PFSK-1 (cell line): ENCODE measurements at regions not wholly inside any gene's neighbourhood (a gene's known extent, or its start where the extent isn't known, plus 50 kb on each side); places are given as distances from the start of the nearest gene placed in this dataset.

Experiments
- FOXP2 ChIP-seq: optimal IDR thresholded peaks from 2 replicates; pipeline ENCODE3; 2011; ENCODE audit warnings: borderline replicate concordance, control low read depth, inconsistent platforms; ENCODE audit not compliant: insufficient read depth; ENCODE audit errors: extremely low read length, extremely low read depth
- TAF1 ChIP-seq: IDR thresholded peaks from 2 replicates; pipeline ENCODE4 v1.6.1; 2012; ENCODE audit warnings: low read length, control low read depth, borderline replicate concordance; ENCODE audit not compliant: insufficient read depth
- TF ChIP-seq, protein P1 (sequence below), 2 experiments: IDR thresholded peaks; 2 replicates each; pipeline versions ENCODE4 v1.6.1 to v1.8.0; 2011 to 2012; ENCODE audit warnings: low read depth in 2 of 2, low read length in 2 of 2, control low read depth in 1 of 2, inconsistent platforms in 1 of 2, mild to moderate bottlenecking in 1 of 2, moderate library complexity in 1 of 2; ENCODE audit not compliant: insufficient read depth in 1 of 2

DNA sequence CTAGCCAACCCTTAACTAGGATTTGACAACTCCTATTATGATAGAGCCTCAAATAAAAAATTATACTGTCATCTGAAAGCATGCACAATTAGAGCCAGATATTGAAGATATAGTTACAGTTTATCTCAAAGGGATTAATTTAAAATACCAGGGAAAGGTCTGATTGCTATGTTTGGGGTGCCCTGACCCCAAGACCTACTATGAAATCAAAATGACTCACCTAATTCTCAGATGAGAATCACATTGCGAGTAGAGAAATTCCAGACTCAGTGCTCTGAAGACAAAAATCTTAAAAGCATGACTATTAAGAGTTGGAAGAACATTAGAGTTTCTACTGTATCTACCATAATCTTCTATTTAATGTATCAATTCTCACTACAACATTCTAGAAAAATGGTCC, 297.1 kb downstream of the AHR start:
- TF ChIP-seq TAF1 (no peak), FOXP2 (no peak)
- TF ChIP-seq, protein P1, sequence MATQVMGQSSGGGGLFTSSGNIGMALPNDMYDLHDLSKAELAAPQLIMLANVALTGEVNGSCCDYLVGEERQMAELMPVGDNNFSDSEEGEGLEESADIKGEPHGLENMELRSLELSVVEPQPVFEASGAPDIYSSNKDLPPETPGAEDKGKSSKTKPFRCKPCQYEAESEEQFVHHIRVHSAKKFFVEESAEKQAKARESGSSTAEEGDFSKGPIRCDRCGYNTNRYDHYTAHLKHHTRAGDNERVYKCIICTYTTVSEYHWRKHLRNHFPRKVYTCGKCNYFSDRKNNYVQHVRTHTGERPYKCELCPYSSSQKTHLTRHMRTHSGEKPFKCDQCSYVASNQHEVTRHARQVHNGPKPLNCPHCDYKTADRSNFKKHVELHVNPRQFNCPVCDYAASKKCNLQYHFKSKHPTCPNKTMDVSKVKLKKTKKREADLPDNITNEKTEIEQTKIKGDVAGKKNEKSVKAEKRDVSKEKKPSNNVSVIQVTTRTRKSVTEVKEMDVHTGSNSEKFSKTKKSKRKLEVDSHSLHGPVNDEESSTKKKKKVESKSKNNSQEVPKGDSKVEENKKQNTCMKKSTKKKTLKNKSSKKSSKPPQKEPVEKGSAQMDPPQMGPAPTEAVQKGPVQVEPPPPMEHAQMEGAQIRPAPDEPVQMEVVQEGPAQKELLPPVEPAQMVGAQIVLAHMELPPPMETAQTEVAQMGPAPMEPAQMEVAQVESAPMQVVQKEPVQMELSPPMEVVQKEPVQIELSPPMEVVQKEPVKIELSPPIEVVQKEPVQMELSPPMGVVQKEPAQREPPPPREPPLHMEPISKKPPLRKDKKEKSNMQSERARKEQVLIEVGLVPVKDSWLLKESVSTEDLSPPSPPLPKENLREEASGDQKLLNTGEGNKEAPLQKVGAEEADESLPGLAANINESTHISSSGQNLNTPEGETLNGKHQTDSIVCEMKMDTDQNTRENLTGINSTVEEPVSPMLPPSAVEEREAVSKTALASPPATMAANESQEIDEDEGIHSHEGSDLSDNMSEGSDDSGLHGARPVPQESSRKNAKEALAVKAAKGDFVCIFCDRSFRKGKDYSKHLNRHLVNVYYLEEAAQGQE (IDR thresholded peaks at IDR 0.05; ENCODE audit: insufficient read depth in 1 of 2, low read depth in 2 of 2, low read length in 2 of 2) = no peak
